ENCODE measurements at regions not wholly inside any gene's neighbourhood (a gene's known extent, or its start where the extent isn't known, plus 50 kb on each side); places are given as distances from the start of the nearest gene placed in this dataset.

GRCh38 chr11:122270535-122270934 is 154.5 kb upstream of the BLID start:
- TF ChIP-seq CTCF (IDR thresholded peaks at IDR 0.05) (no peak), POLR2A (IDR thresholded peaks at IDR 0.05) (no peak)

All from testis (tissue), 2 donors.